ENCODE measurements at regions not wholly inside any gene's neighbourhood (a gene's known extent, or its start where the extent isn't known, plus 50 kb on each side); places are given as distances from the start of the nearest gene placed in this dataset.

DNA sequence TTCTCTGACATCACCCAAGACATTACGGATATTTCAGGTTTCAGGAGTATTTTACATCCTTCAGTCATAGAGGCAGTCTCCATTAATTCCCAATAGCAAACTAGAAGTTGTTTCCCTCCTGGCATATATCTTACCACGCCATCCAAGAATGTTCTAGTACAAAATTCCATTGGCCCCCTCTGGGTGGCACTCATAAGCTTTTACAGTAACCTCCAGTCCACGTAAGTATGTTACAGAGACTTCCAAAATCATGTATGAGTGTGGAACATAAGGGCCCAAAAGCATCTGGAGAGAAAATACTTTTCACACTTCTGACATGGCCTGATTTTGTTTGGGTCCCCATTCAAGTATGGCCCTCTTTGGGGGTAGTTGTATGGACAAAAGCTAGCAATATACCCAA, 58.1 kb upstream of the DHRS4 start:
- no peak overlapping the region for H3K4me2 ChIP-seq (ENCODE audit: insufficient read depth, insufficient read length, low read length)
- Mint-ChIP-seq H3K27ac (no peak overlapping the region), H3K27me3 (ENCODE audit: low read depth) (no peaks in the 10 kb centered on the region), H3K36me3 (ENCODE audit: insufficient read depth in 1 of 3, low read depth in 3 of 3) (peaks cover 3 to 29% (median 4%) of the 10 kb centered on the region in 3 experiments; a peak in 6 of 7 replicates), H3K9me3 (peaks cover 29 to 78% of the 10 kb centered on the region in 2 experiments), H3K4me3 (no peak overlapping the region), H3K4me1 (no peaks in the 10 kb centered on the region)
- no peak overlapping the region for H2AK5ac ChIP-seq (ENCODE audit: insufficient read length, low read length)
- no peak overlapping the region for H4K8ac ChIP-seq (replicated peaks; ENCODE audit: insufficient read length, low read depth, low read length)
- no peaks in the 10 kb centered on the region for H3K79me1 ChIP-seq (ENCODE audit: insufficient read depth, low read depth, low read length, poor library complexity, severe bottlenecking)
- no CpG with 5 or more reads among the region's 3 CpGs for WGBS (ENCODE audit: extremely low coverage, insufficient read length, low lambda C conversion rate)
- H2AFZ ChIP-seq (ENCODE audit: low read length) = no peak overlapping the region
- H3T11ph ChIP-seq (ENCODE audit: low read length) = no peak overlapping the region
- no peaks in the 10 kb centered on the region for H4K20me1 ChIP-seq (ENCODE audit: control insufficient read depth, insufficient read depth, insufficient read length)
- H3K27me3 ChIP-seq (ENCODE audit: insufficient read depth, low read length) = no peaks in the 10 kb centered on the region
- no peak overlapping the region for H3K18ac ChIP-seq (ENCODE audit: insufficient read length, low read depth, low read length)
- no peak overlapping the region for H3K9ac ChIP-seq (ENCODE audit: extremely low read depth, insufficient read length, low read length)
- H3K4me1 ChIP-seq (ENCODE audit: insufficient read depth, low read length) = no peaks in the 10 kb centered on the region
- no peak overlapping the region for H3K56ac ChIP-seq (ENCODE audit: insufficient read length, low read depth, low read length)
- no peak overlapping the region for H3K4ac ChIP-seq (ENCODE audit: low read depth, low read length)
- H2BK20ac ChIP-seq (ENCODE audit: low read depth, low read length, poor library complexity, severe bottlenecking) = no peak overlapping the region
- no peak overlapping the region for H4K91ac ChIP-seq (ENCODE audit: insufficient read length, low read depth, low read length)
- no peak overlapping the region for H3K14ac ChIP-seq (ENCODE audit: insufficient read depth, low read length)
- H3K23ac ChIP-seq (ENCODE audit: insufficient read length, low read depth, low read length) = no peak overlapping the region
- no peak overlapping the region for H3K27ac ChIP-seq (ENCODE audit: insufficient read length, low read depth, low read length)
- TF ChIP-seq, protein P1, sequence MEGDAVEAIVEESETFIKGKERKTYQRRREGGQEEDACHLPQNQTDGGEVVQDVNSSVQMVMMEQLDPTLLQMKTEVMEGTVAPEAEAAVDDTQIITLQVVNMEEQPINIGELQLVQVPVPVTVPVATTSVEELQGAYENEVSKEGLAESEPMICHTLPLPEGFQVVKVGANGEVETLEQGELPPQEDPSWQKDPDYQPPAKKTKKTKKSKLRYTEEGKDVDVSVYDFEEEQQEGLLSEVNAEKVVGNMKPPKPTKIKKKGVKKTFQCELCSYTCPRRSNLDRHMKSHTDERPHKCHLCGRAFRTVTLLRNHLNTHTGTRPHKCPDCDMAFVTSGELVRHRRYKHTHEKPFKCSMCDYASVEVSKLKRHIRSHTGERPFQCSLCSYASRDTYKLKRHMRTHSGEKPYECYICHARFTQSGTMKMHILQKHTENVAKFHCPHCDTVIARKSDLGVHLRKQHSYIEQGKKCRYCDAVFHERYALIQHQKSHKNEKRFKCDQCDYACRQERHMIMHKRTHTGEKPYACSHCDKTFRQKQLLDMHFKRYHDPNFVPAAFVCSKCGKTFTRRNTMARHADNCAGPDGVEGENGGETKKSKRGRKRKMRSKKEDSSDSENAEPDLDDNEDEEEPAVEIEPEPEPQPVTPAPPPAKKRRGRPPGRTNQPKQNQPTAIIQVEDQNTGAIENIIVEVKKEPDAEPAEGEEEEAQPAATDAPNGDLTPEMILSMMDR (conservative IDR thresholded peaks at IDR 0.05) = no peak
- no peak overlapping the region for H2BK15ac ChIP-seq (ENCODE audit: low read depth, low read length)
- no peak overlapping the region for H2BK12ac ChIP-seq (ENCODE audit: insufficient read length, low read depth, low read length)
- DNase-seq = no peak
- H2BK5ac ChIP-seq (ENCODE audit: insufficient read length, low read length) = no peak overlapping the region
- no peak overlapping the region for H4K5ac ChIP-seq (ENCODE audit: insufficient read length, low read depth, low read length)
- no peaks in the 10 kb centered on the region for H3K23me2 ChIP-seq (ENCODE audit: insufficient read length, low read depth, low read length, poor library complexity, severe bottlenecking)
- no peaks in the 10 kb centered on the region for H3K79me2 ChIP-seq (ENCODE audit: insufficient read depth, low read length)
- no peak overlapping the region for H2BK120ac ChIP-seq (ENCODE audit: low read depth, low read length, poor library complexity, severe bottlenecking)
- peaks cover 8% of the 10 kb centered on the region for H3K9me3 ChIP-seq (ENCODE audit: control insufficient read depth, low read depth, low read length)
